Heart left ventricle (tissue), 13 donors: ENCODE measurements at regions not wholly inside any gene's neighbourhood (a gene's known extent, or its start where the extent isn't known, plus 50 kb on each side); places are given as distances from the start of the nearest gene placed in this dataset.

Experiments
- CTCF ChIP-seq, 12 donors: fragments of 200-600 bp; sonication (generic) in 4 of 12; IDR thresholded peaks; one replicate each; pipeline versions ENCODE4 v1.5.0 to v1.8.0; 2018 to 2022; ENCODE audit warnings: antibody characterized with exemption in 12 of 12, mild to moderate bottlenecking in 5 of 12
- POLR2A ChIP-seq, 2 donors: fragments of 450-650 bp; IDR thresholded peaks; one replicate each; pipeline ENCODE4 v1.6.1; 2017; ENCODE audit warnings: antibody characterized with exemption in 2 of 2, mild to moderate bottlenecking in 2 of 2, moderate library complexity in 2 of 2
- donor health status: ischemic (EF 13 %, LVEDD 7.1; RV severe dilation, severe dysfunction).
- donor health status: DM: no; HTN: yes; CAD: no.
- donor health status: DM: no; HTN: no; CAD: no.
- donor health status: ischemic (EF 25% LVEDD 6.9; RV normal size, moderate dysfunction).
- donor health status: ischemic (EF 25% LVEDD 5.7; RV mildly dilated, moderate dysfunction).
- donor health status: ischemic (EF 35%, LVEDD 5.7; RV mildly dilated, moderate dysfunction).
- donor health status: nonischemic (EF 11% LVEDD 7.7; RV severe dilation, severe dysfunction).
- donor health status: DM: yes; HTN: yes; CAD: no.
- donor health status: PGD.
- donor health status: ischemic (EF 29% LVEDD 5.4; RV normal size, mild dysfunction).
- donor health status: nonischemic (EF 23%, LVEDD 6.1; RV moderate dilation, normal function).

- TF ChIP-seq CTCF (IDR thresholded peaks at IDR 0.05) (no peak), POLR2A (IDR thresholded peaks at IDR 0.05) (no peak)
Measured at GRCh38 chrX:113136836-113137235, 296.2 kb upstream of the AMOT start.
